Effector memory CD8-positive, alpha-beta T cell (primary cell): ENCODE measurements at regions not wholly inside any gene's neighbourhood (a gene's known extent, or its start where the extent isn't known, plus 50 kb on each side); places are given as distances from the start of the nearest gene placed in this dataset.
A peak's percentile ranks its signal among the peaks of the same experiment; 100 is the strongest.

Experiments used
- ATAC-seq: fragments of 150-1000 bp; cut with Tn5 transposase; replicated peaks from 2 replicates; pipeline ENCODE4 v1.10.0; 2021; ENCODE audit warnings: mild to moderate bottlenecking, moderate library complexity
- DNase-seq, 3 experiments: peaks; one replicate each; pipeline ENCODE4 v3.0.0; 2021
- H3K27ac Mint-ChIP-seq, 2 donors: one replicate each; pipeline ENCODE4 v1.8.0; 2022; ENCODE audit warnings: mild to moderate bottlenecking in 2 of 2, mixed read lengths in 2 of 2, moderate library complexity in 2 of 2
- H3K27me3 Mint-ChIP-seq, 2 donors: one replicate each; pipeline ENCODE4 v1.8.0; 2022; ENCODE audit warnings: mixed read lengths in 2 of 2
- H3K36me3 Mint-ChIP-seq: one replicate; pipeline ENCODE4 v1.8.0; 2022; ENCODE audit warnings: mild to moderate bottlenecking, moderate library complexity, mixed read lengths; ENCODE audit not compliant: insufficient read depth
- H3K4me1 Mint-ChIP-seq, 2 donors: one replicate each; pipeline ENCODE4 v1.8.0; 2022; ENCODE audit warnings: low read depth in 2 of 2, mixed read lengths in 2 of 2
- H3K4me3 Mint-ChIP-seq, 2 donors: one replicate each; pipeline ENCODE4 v1.8.0; 2022; ENCODE audit warnings: mild to moderate bottlenecking in 2 of 2, mixed read lengths in 2 of 2, moderate library complexity in 2 of 2
- H3K9me3 Mint-ChIP-seq, 2 donors: one replicate each; pipeline ENCODE4 v1.8.0; 2022; ENCODE audit warnings: mixed read lengths in 2 of 2

- no peak for DNase-seq
- Mint-ChIP-seq H3K27ac (peak overlapping the region in 1 of 2 donors; percentile 30), H3K4me1 (peaks cover 0 to 4% of the 10 kb centered on the region in 2 donors), H3K36me3 (no peaks in the 10 kb centered on the region), H3K9me3 (no peaks in the 10 kb centered on the region), H3K4me3 (peak overlapping the region in 1 of 2 donors; percentile 31), H3K27me3 (peaks cover 2 to 30% of the 10 kb centered on the region in 2 donors)
- ATAC-seq = no peak
These were observed 263.6 kb upstream of the SALL3 start for GRCh38 chr18:78716022-78716421.

GRCh38 chr18:78716581-78716980 lies 263.0 kb upstream of the SALL3 start:
- H3K36me3 Mint-ChIP-seq = no peaks in the 10 kb centered on the region
- H3K4me1 Mint-ChIP-seq = peaks cover 0 to 4% of the 10 kb centered on the region in 2 donors
- peak overlapping the region in 1 of 2 donors; percentile 30 for H3K27ac Mint-ChIP-seq
- ATAC-seq (no peak), DNase-seq (no peak)
- H3K27me3 Mint-ChIP-seq = peaks cover 0 to 31% of the 10 kb centered on the region in 2 donors
- H3K4me3 Mint-ChIP-seq = peak overlapping the region in 1 of 2 donors; percentile 31
- H3K9me3 Mint-ChIP-seq = no peaks in the 10 kb centered on the region

GRCh38 chr18:78717051-78717765 lies 262.4 kb upstream of the SALL3 start:
- DNase-seq (no peak), ATAC-seq (no peak)
- H3K27ac Mint-ChIP-seq = no peak overlapping the region
- H3K4me1 Mint-ChIP-seq = peaks cover 0 to 4% of the 10 kb centered on the region in 2 donors
- no peak overlapping the region for H3K4me3 Mint-ChIP-seq
- H3K9me3 Mint-ChIP-seq = no peaks in the 10 kb centered on the region
- peaks cover 0 to 37% of the 10 kb centered on the region in 2 donors for H3K27me3 Mint-ChIP-seq
- H3K36me3 Mint-ChIP-seq = no peaks in the 10 kb centered on the region

- ATAC-seq (no peak), DNase-seq (no peak)
- Mint-ChIP-seq H3K4me1 (peaks cover 0 to 4% of the 10 kb centered on the region in 2 donors), H3K36me3 (no peaks in the 10 kb centered on the region), H3K27ac (no peak overlapping the region), H3K9me3 (no peaks in the 10 kb centered on the region), H3K27me3 (peaks cover 0 to 42% of the 10 kb centered on the region in 2 donors), H3K4me3 (no peak overlapping the region)
These were observed 261.9 kb upstream of the SALL3 start for GRCh38 chr18:78717766-78718150.

- ATAC-seq = no peak
- no peaks in the 10 kb centered on the region for H3K9me3 Mint-ChIP-seq
These were observed 259.8 kb upstream of the SALL3 start for GRCh38 chr18:78719821-78720220.

GRCh38 chr18:78720456-78721237 lies 259.0 kb upstream of the SALL3 start:
- ATAC-seq = no peak
- Mint-ChIP-seq H3K4me3 (no peak overlapping the region), H3K4me1 (no peaks in the 10 kb centered on the region), H3K27me3 (peaks cover 14 to 53% of the 10 kb centered on the region in 2 donors), H3K9me3 (no peaks in the 10 kb centered on the region), H3K36me3 (no peaks in the 10 kb centered on the region), H3K27ac (no peak overlapping the region)
- no peak for DNase-seq

More at GRCh38 chr18:78719821-78720220, 259.8 kb upstream of the SALL3 start:
- H3K4me3 Mint-ChIP-seq = no peak overlapping the region
- no peak for DNase-seq
- no peaks in the 10 kb centered on the region for H3K36me3 Mint-ChIP-seq
- H3K27me3 Mint-ChIP-seq = peaks cover 14 to 53% of the 10 kb centered on the region in 2 donors
- no peak overlapping the region for H3K27ac Mint-ChIP-seq
- no peaks in the 10 kb centered on the region for H3K4me1 Mint-ChIP-seq

- Mint-ChIP-seq H3K4me3 (no peak overlapping the region), H3K27ac (no peak overlapping the region), H3K4me1 (no peaks in the 10 kb centered on the region)
These were observed 258.3 kb upstream of the SALL3 start for GRCh38 chr18:78721238-78721875.

GRCh38 chr18:78721981-78722380 lies 257.6 kb upstream of the SALL3 start:
- no peaks in the 10 kb centered on the region for H3K4me1 Mint-ChIP-seq
- ATAC-seq (no peak), DNase-seq (no peak)
- H3K4me3 Mint-ChIP-seq = no peak overlapping the region
- peaks cover 14 to 59% of the 10 kb centered on the region in 2 donors for H3K27me3 Mint-ChIP-seq
- H3K36me3 Mint-ChIP-seq = no peaks in the 10 kb centered on the region
- H3K9me3 Mint-ChIP-seq = no peaks in the 10 kb centered on the region
- no peak overlapping the region for H3K27ac Mint-ChIP-seq

More at GRCh38 chr18:78721238-78721875, 258.3 kb upstream of the SALL3 start:
- peaks cover 14 to 53% of the 10 kb centered on the region in 2 donors for H3K27me3 Mint-ChIP-seq
- ATAC-seq = no peak
- H3K36me3 Mint-ChIP-seq = no peaks in the 10 kb centered on the region
- DNase-seq = no peak
- no peaks in the 10 kb centered on the region for H3K9me3 Mint-ChIP-seq

- no peak for DNase-seq
- Mint-ChIP-seq H3K4me3 (no peak overlapping the region), H3K4me1 (no peaks in the 10 kb centered on the region), H3K36me3 (no peaks in the 10 kb centered on the region), H3K27ac (no peak overlapping the region), H3K9me3 (no peaks in the 10 kb centered on the region), H3K27me3 (peaks cover 14 to 59% of the 10 kb centered on the region in 2 donors)
- ATAC-seq = no peak
These were observed 257.2 kb upstream of the SALL3 start for GRCh38 chr18:78722386-78722785.

GRCh38 chr18:78722929-78723710 lies 256.5 kb upstream of the SALL3 start:
- ATAC-seq (no peak), DNase-seq (no peak)
- Mint-ChIP-seq H3K27me3 (peaks cover 14 to 59% of the 10 kb centered on the region in 2 donors), H3K27ac (no peak overlapping the region), H3K9me3 (no peaks in the 10 kb centered on the region), H3K36me3 (no peaks in the 10 kb centered on the region), H3K4me3 (no peak overlapping the region), H3K4me1 (no peaks in the 10 kb centered on the region)

GRCh38 chr18:78724214-78724914 lies 255.3 kb upstream of the SALL3 start:
- Mint-ChIP-seq H3K27ac (no peak overlapping the region), H3K4me3 (no peak overlapping the region), H3K27me3 (peaks cover 14 to 50% of the 10 kb centered on the region in 2 donors), H3K36me3 (no peaks in the 10 kb centered on the region), H3K4me1 (no peaks in the 10 kb centered on the region), H3K9me3 (no peaks in the 10 kb centered on the region)
- ATAC-seq (no peak), DNase-seq (no peak)

GRCh38 chr18:78725426-78725825 lies 254.2 kb upstream of the SALL3 start:
- H3K4me3 Mint-ChIP-seq = no peak overlapping the region
- H3K4me1 Mint-ChIP-seq = peaks cover 0 to 7% of the 10 kb centered on the region in 2 donors
- DNase-seq (no peak), ATAC-seq (no peak)
- peaks cover 14 to 42% of the 10 kb centered on the region in 2 donors for H3K27me3 Mint-ChIP-seq
- no peaks in the 10 kb centered on the region for H3K36me3 Mint-ChIP-seq
- no peak overlapping the region for H3K27ac Mint-ChIP-seq
- no peaks in the 10 kb centered on the region for H3K9me3 Mint-ChIP-seq
